ENCODE measurements at regions not wholly inside any gene's neighbourhood (a gene's known extent, or its start where the extent isn't known, plus 50 kb on each side); places are given as distances from the start of the nearest gene placed in this dataset.

- WGBS (ENCODE audit: low lambda C conversion rate) = 19% methylated on average over 4 of the region's 4 CpGs
- CTCF ChIA-PET = no interaction called here
- H3K4me1 ChIP-seq (ENCODE audit: control insufficient read depth in 1 of 2, insufficient read depth in 2 of 2, low read depth in 1 of 2, low read length in 1 of 2) = no peaks in the 10 kb centered on the region
- H4K20me1 ChIP-seq (ENCODE audit: insufficient read depth) = no peaks in the 10 kb centered on the region
- POLR2A ChIA-PET = interaction anchor here (0.6 kb wide), 1 partner anchor 45 kb away, joined by 4 read pairs; no protein-coding TSS in a partner anchor
- no peaks in the 10 kb centered on the region for H3K27me3 ChIP-seq (ENCODE audit: insufficient read depth)
- no peaks in the 10 kb centered on the region for H3K36me3 ChIP-seq (replicated peaks in 1 of 2; ENCODE audit: control insufficient read depth in 1 of 2, insufficient read depth in 2 of 2, low read length in 1 of 2)
- H3K27ac ChIP-seq (ENCODE audit: low read depth in 2 of 2, low read length in 1 of 2) = no peak overlapping the region
- H3K9ac ChIP-seq = no peak overlapping the region
- no peak for TF ChIP-seq SIN3A (IDR thresholded peaks at IDR 0.05; ENCODE audit: borderline replicate concordance, low read depth, low read length)
- no peaks in the 10 kb centered on the region for H3K79me2 ChIP-seq (ENCODE audit: insufficient read depth)
- H3K9me3 ChIP-seq = no peaks in the 10 kb centered on the region
- H2AFZ ChIP-seq (ENCODE audit: low read depth) = no peak overlapping the region
- H3K4me3 ChIP-seq (ENCODE audit: low read depth in 2 of 2, low read length in 1 of 2) = peak overlapping the region in 1 of 2 experiments; percentile 1; a peak in 1 of 4 replicates
- no peak overlapping the region for H3K4me2 ChIP-seq
- no peaks in the 10 kb centered on the region for H3F3A ChIP-seq (replicated peaks; ENCODE audit: insufficient read depth)
- DNase-seq = no peak
- H3K9me2 ChIP-seq = no peaks in the 10 kb centered on the region
Observed at GRCh38 chr5:8516356-8516755, 647.4 kb downstream of the MTRR start.

- Histone ChIP-seq H3K4me2 (no peak overlapping the region), H4K20me1 (ENCODE audit: insufficient read depth) (no peaks in the 10 kb centered on the region), H3F3A (replicated peaks; ENCODE audit: insufficient read depth) (no peaks in the 10 kb centered on the region), H3K9ac (no peak overlapping the region), H3K4me3 (ENCODE audit: low read depth in 2 of 2, low read length in 1 of 2) (no peak overlapping the region), H2AFZ (ENCODE audit: low read depth) (no peak overlapping the region), H3K27me3 (ENCODE audit: insufficient read depth) (no peaks in the 10 kb centered on the region), H3K79me2 (ENCODE audit: insufficient read depth) (no peaks in the 10 kb centered on the region), H3K27ac (ENCODE audit: low read depth in 2 of 2, low read length in 1 of 2) (no peak overlapping the region), H3K9me2 (no peaks in the 10 kb centered on the region), H3K9me3 (no peaks in the 10 kb centered on the region), H3K36me3 (replicated peaks in 1 of 2; ENCODE audit: control insufficient read depth in 1 of 2, insufficient read depth in 2 of 2, low read length in 1 of 2) (no peaks in the 10 kb centered on the region), H3K4me1 (ENCODE audit: control insufficient read depth in 1 of 2, insufficient read depth in 2 of 2, low read depth in 1 of 2, low read length in 1 of 2) (no peaks in the 10 kb centered on the region)
- TF ChIP-seq TCF12 (IDR thresholded peaks at IDR 0.05) (no peak), POLR2AphosphoS5 (IDR thresholded peaks at IDR 0.05; ENCODE audit: low read depth, low read length) (no peak), SMC3 (IDR thresholded peaks at IDR 0.05; ENCODE audit: low read depth, low read length) (no peak)
- 40% methylated on average over 6 of the region's 6 CpGs for WGBS (ENCODE audit: low lambda C conversion rate)
- ChIA-PET POLR2A (no interaction called here), CTCF (no interaction called here)
- DNase-seq = no peak
Observed at GRCh38 chr5:8517456-8517855, 648.5 kb downstream of the MTRR start.

- Histone ChIP-seq H3K4me2 (no peak overlapping the region), H3K4me3 (ENCODE audit: low read depth in 2 of 2, low read length in 1 of 2) (no peak overlapping the region), H3K27me3 (ENCODE audit: insufficient read depth) (no peaks in the 10 kb centered on the region), H3K4me1 (ENCODE audit: control insufficient read depth in 1 of 2, insufficient read depth in 2 of 2, low read depth in 1 of 2, low read length in 1 of 2) (no peaks in the 10 kb centered on the region), H2AFZ (ENCODE audit: low read depth) (no peak overlapping the region), H3K79me2 (ENCODE audit: insufficient read depth) (no peaks in the 10 kb centered on the region), H4K20me1 (ENCODE audit: insufficient read depth) (no peaks in the 10 kb centered on the region), H3K36me3 (replicated peaks in 1 of 2; ENCODE audit: control insufficient read depth in 1 of 2, insufficient read depth in 2 of 2, low read length in 1 of 2) (no peaks in the 10 kb centered on the region), H3K9me3 (no peaks in the 10 kb centered on the region), H3F3A (replicated peaks; ENCODE audit: insufficient read depth) (no peaks in the 10 kb centered on the region), H3K27ac (ENCODE audit: low read depth in 2 of 2, low read length in 1 of 2) (no peak overlapping the region), H3K9me2 (no peaks in the 10 kb centered on the region), H3K9ac (no peak overlapping the region)
- POLR2A ChIA-PET = no interaction called here
- CTCF ChIA-PET = interaction anchor here (0.6 kb wide), 1 partner anchor 106 kb away, joined by 3 read pairs; no protein-coding TSS in a partner anchor
- no peak for DNase-seq
- no peak for TF ChIP-seq ELF1 (IDR thresholded peaks at IDR 0.05)
- no peak for TF ChIP-seq GATA2 (CRISPR knock-in tag; IDR thresholded peaks at IDR 0.05)
- TF ChIP-seq TCF12 (IDR thresholded peaks at IDR 0.05) = no peak
- no peak for TF ChIP-seq GABPA (IDR thresholded peaks at IDR 0.05; ENCODE audit: low read depth)
- no peak for TF ChIP-seq EP300 (IDR thresholded peaks at IDR 0.05; ENCODE audit: borderline replicate concordance in 1 of 2, low read depth in 1 of 2, low read length in 1 of 2)
- no peak for TF ChIP-seq FOSL2 (IDR thresholded peaks at IDR 0.05; ENCODE audit: borderline replicate concordance, low read depth)
- TF ChIP-seq FOXM1 (IDR thresholded peaks at IDR 0.05; ENCODE audit: low read depth) = no peak
- no peak for TF ChIP-seq POLR2AphosphoS5 (IDR thresholded peaks at IDR 0.05; ENCODE audit: low read depth, low read length)
- TF ChIP-seq TAF1 (IDR thresholded peaks at IDR 0.05; ENCODE audit: borderline replicate concordance, low read depth, low read length) = no peak
- no peak for TF ChIP-seq RXRA (IDR thresholded peaks at IDR 0.05; ENCODE audit: borderline replicate concordance, low read depth)
- no peak for TF ChIP-seq YY1 (IDR thresholded peaks at IDR 0.05; ENCODE audit: low read depth)
- no peak for TF ChIP-seq PBX3 (IDR thresholded peaks at IDR 0.05)
- WGBS (ENCODE audit: low lambda C conversion rate) = 33% methylated on average over 3 of the region's 3 CpGs
Observed at GRCh38 chr5:8520917-8521316, 652.0 kb downstream of the MTRR start.

Data from SK-N-SH (cell line).